ENCODE measurements at regions not wholly inside any gene's neighbourhood (a gene's known extent, or its start where the extent isn't known, plus 50 kb on each side); places are given as distances from the start of the nearest gene placed in this dataset.

GRCh38 chr4:171524903-171525302, 288.3 kb upstream of the GALNTL6 start:
- TF ChIP-seq TBL1XR1 (IDR thresholded peaks at IDR 0.05; ENCODE audit: low read length in 2 of 2) (no peak), CBX2 (IDR thresholded peaks at IDR 0.05; ENCODE audit: insufficient read depth, low read length, poor library complexity, severe bottlenecking) (no peak), ZBTB11 (CRISPR knock-in tag; IDR thresholded peaks at IDR 0.05) (no peak), SREBF2 (CRISPR knock-in tag; IDR thresholded peaks at IDR 0.05) (no peak), ZBTB34 (CRISPR knock-in tag; IDR thresholded peaks at IDR 0.05) (no peak), RBFOX2 (IDR thresholded peaks at IDR 0.05; ENCODE audit: low read depth, low read length) (no peak), POLR2A (conservative IDR thresholded peaks at IDR 0.05) (no peak), PKNOX1 (IDR thresholded peaks at IDR 0.05) (no peak), BHLHE40 (IDR thresholded peaks at IDR 0.05; ENCODE audit: low read length) (no peak), ZNF212 (CRISPR knock-in tag; IDR thresholded peaks at IDR 0.05) (no peak), ZBTB12 (CRISPR knock-in tag; IDR thresholded peaks at IDR 0.05) (no peak)

All from K562 (cell line).